ENCODE measurements at regions not wholly inside any gene's neighbourhood (a gene's known extent, or its start where the extent isn't known, plus 50 kb on each side); places are given as distances from the start of the nearest gene placed in this dataset.
A peak's percentile ranks its signal among the peaks of the same experiment; 100 is the strongest.
"Not testable (repeated sequence)": the region's sequence is repeated elsewhere in the genome, so short reads cannot be mapped to it uniquely, and the experiment has no call there.

GRCh38 chr1:65541865-65542264 is 121.4 kb downstream of the LEPR start:
- Histone ChIP-seq H3K4me1 (ENCODE audit: control insufficient read depth, insufficient read depth, low read length) (no peaks in the 10 kb centered on the region), H3K36me3 (ENCODE audit: control insufficient read depth, insufficient read depth, low read length) (no peaks in the 10 kb centered on the region), H3K9me3 (ENCODE audit: control insufficient read depth, insufficient read depth, low read length) (no peaks in the 10 kb centered on the region), H3K27me3 (ENCODE audit: control insufficient read depth, insufficient read depth, low read length) (no peaks in the 10 kb centered on the region), H3K4me3 (ENCODE audit: low read depth, low read length) (no peak overlapping the region), H3K27ac (ENCODE audit: low read depth, low read length) (no peak overlapping the region)
- DNase-seq (ENCODE audit: low read depth in 4 of 6, low spot score in 6 of 6), result peak in 1 of 6 donors; percentile 2

- not testable (repeated sequence) for DNase-seq (ENCODE audit: low read depth in 4 of 6, low spot score in 6 of 6); H3K27ac ChIP-seq (ENCODE audit: low read depth, low read length); H3K36me3 ChIP-seq (ENCODE audit: control insufficient read depth, insufficient read depth, low read length); H3K27me3 ChIP-seq (ENCODE audit: control insufficient read depth, insufficient read depth, low read length); H3K9me3 ChIP-seq (ENCODE audit: control insufficient read depth, insufficient read depth, low read length); H3K4me3 ChIP-seq (ENCODE audit: low read depth, low read length); H3K4me1 ChIP-seq (ENCODE audit: control insufficient read depth, insufficient read depth, low read length)
- WGBS (ENCODE audit: insufficient coverage), result no CpG with 5 or more reads among the region's 1 CpG
Measured at GRCh38 chr1:65542592-65542991, 122.1 kb downstream of the LEPR start.

GRCh38 chr1:65550306-65551010 is 130.0 kb downstream of the LEPR start:
- not testable (repeated sequence) for DNase-seq (ENCODE audit: low read depth in 4 of 6, low spot score in 6 of 6); H3K36me3 ChIP-seq (ENCODE audit: control insufficient read depth, insufficient read depth, low read length)

GRCh38 chr1:65552484-65552883 is 132.0 kb downstream of the LEPR start:
- H3K27ac ChIP-seq (ENCODE audit: low read depth, low read length); H3K4me1 ChIP-seq (ENCODE audit: control insufficient read depth, insufficient read depth, low read length); H3K27me3 ChIP-seq (ENCODE audit: control insufficient read depth, insufficient read depth, low read length); H3K36me3 ChIP-seq (ENCODE audit: control insufficient read depth, insufficient read depth, low read length); H3K9me3 ChIP-seq (ENCODE audit: control insufficient read depth, insufficient read depth, low read length); H3K4me3 ChIP-seq (ENCODE audit: low read depth, low read length); DNase-seq (ENCODE audit: low read depth in 4 of 6, low spot score in 6 of 6): not testable (repeated sequence)
- WGBS (ENCODE audit: insufficient coverage), result no CpG with 5 or more reads among the region's 2 CpGs

More at GRCh38 chr1:65550306-65551010, 130.0 kb downstream of the LEPR start:
- not testable (repeated sequence) for H3K9me3 ChIP-seq (ENCODE audit: control insufficient read depth, insufficient read depth, low read length); H3K4me1 ChIP-seq (ENCODE audit: control insufficient read depth, insufficient read depth, low read length); H3K27me3 ChIP-seq (ENCODE audit: control insufficient read depth, insufficient read depth, low read length); H3K27ac ChIP-seq (ENCODE audit: low read depth, low read length); H3K4me3 ChIP-seq (ENCODE audit: low read depth, low read length)
- 72% methylated on average over 21 of the region's 25 CpGs for WGBS (ENCODE audit: insufficient coverage)

GRCh38 chr1:65554086-65554764 is 133.8 kb downstream of the LEPR start:
- H3K4me3 ChIP-seq (ENCODE audit: low read depth, low read length); H3K9me3 ChIP-seq (ENCODE audit: control insufficient read depth, insufficient read depth, low read length); H3K4me1 ChIP-seq (ENCODE audit: control insufficient read depth, insufficient read depth, low read length); H3K27me3 ChIP-seq (ENCODE audit: control insufficient read depth, insufficient read depth, low read length); H3K27ac ChIP-seq (ENCODE audit: low read depth, low read length); H3K36me3 ChIP-seq (ENCODE audit: control insufficient read depth, insufficient read depth, low read length): not testable (repeated sequence)
- DNase-seq (ENCODE audit: low read depth in 4 of 6, low spot score in 6 of 6), result peak in 1 of 6 donors; percentile 2
- WGBS (ENCODE audit: insufficient coverage), result 50% methylated on average over 5 of the region's 6 CpGs

GRCh38 chr1:65554829-65555228 is 134.4 kb downstream of the LEPR start:
- Histone ChIP-seq H3K4me1 (ENCODE audit: control insufficient read depth, insufficient read depth, low read length) (no peaks in the 10 kb centered on the region), H3K27me3 (ENCODE audit: control insufficient read depth, insufficient read depth, low read length) (no peaks in the 10 kb centered on the region), H3K27ac (ENCODE audit: low read depth, low read length) (no peak overlapping the region), H3K9me3 (ENCODE audit: control insufficient read depth, insufficient read depth, low read length) (peaks cover 2% of the 10 kb centered on the region), H3K36me3 (ENCODE audit: control insufficient read depth, insufficient read depth, low read length) (no peaks in the 10 kb centered on the region), H3K4me3 (ENCODE audit: low read depth, low read length) (no peak overlapping the region)
- 76% methylated on average over 2 of the region's 8 CpGs for WGBS (ENCODE audit: insufficient coverage)
- no peak for DNase-seq (ENCODE audit: low read depth in 4 of 6, low spot score in 6 of 6)

GRCh38 chr1:65558215-65558614 is 137.7 kb downstream of the LEPR start:
- H3K4me1 ChIP-seq (ENCODE audit: control insufficient read depth, insufficient read depth, low read length), result no peaks in the 10 kb centered on the region
- H3K27me3 ChIP-seq (ENCODE audit: control insufficient read depth, insufficient read depth, low read length), result no peaks in the 10 kb centered on the region
- no peaks in the 10 kb centered on the region for H3K9me3 ChIP-seq (ENCODE audit: control insufficient read depth, insufficient read depth, low read length)
- H3K4me3 ChIP-seq (ENCODE audit: low read depth, low read length), result no peak overlapping the region
- DNase-seq (ENCODE audit: low read depth in 4 of 6, low spot score in 6 of 6), result no peak
- no peaks in the 10 kb centered on the region for H3K36me3 ChIP-seq (ENCODE audit: control insufficient read depth, insufficient read depth, low read length)
- no peak overlapping the region for H3K27ac ChIP-seq (ENCODE audit: low read depth, low read length)

GRCh38 chr1:65564493-65564892 is 144.0 kb downstream of the LEPR start:
- no peaks in the 10 kb centered on the region for H3K36me3 ChIP-seq (ENCODE audit: control insufficient read depth, insufficient read depth, low read length)
- H3K9me3 ChIP-seq (ENCODE audit: control insufficient read depth, insufficient read depth, low read length), result no peaks in the 10 kb centered on the region
- no peak overlapping the region for H3K4me3 ChIP-seq (ENCODE audit: low read depth, low read length)
- no peaks in the 10 kb centered on the region for H3K27me3 ChIP-seq (ENCODE audit: control insufficient read depth, insufficient read depth, low read length)
- H3K27ac ChIP-seq (ENCODE audit: low read depth, low read length), result no peak overlapping the region
- H3K4me1 ChIP-seq (ENCODE audit: control insufficient read depth, insufficient read depth, low read length), result no peaks in the 10 kb centered on the region
- WGBS (ENCODE audit: insufficient coverage), result no CpG with 5 or more reads among the region's 7 CpGs
- DNase-seq (ENCODE audit: low read depth in 4 of 6, low spot score in 6 of 6), result no peak

- Histone ChIP-seq H3K27me3 (ENCODE audit: control insufficient read depth, insufficient read depth, low read length) (no peaks in the 10 kb centered on the region), H3K27ac (ENCODE audit: low read depth, low read length) (no peak overlapping the region), H3K4me1 (ENCODE audit: control insufficient read depth, insufficient read depth, low read length) (no peaks in the 10 kb centered on the region), H3K9me3 (ENCODE audit: control insufficient read depth, insufficient read depth, low read length) (no peaks in the 10 kb centered on the region), H3K4me3 (ENCODE audit: low read depth, low read length) (no peak overlapping the region), H3K36me3 (ENCODE audit: control insufficient read depth, insufficient read depth, low read length) (no peaks in the 10 kb centered on the region)
- WGBS (ENCODE audit: insufficient coverage), result 83% methylated on average over 1 of the region's 3 CpGs
- DNase-seq (ENCODE audit: low read depth in 4 of 6, low spot score in 6 of 6), result no peak
Measured at GRCh38 chr1:65568285-65568684, 147.8 kb downstream of the LEPR start.

- Histone ChIP-seq H3K27ac (ENCODE audit: low read depth, low read length) (no peak overlapping the region), H3K4me1 (ENCODE audit: control insufficient read depth, insufficient read depth, low read length) (no peaks in the 10 kb centered on the region), H3K9me3 (ENCODE audit: control insufficient read depth, insufficient read depth, low read length) (no peaks in the 10 kb centered on the region), H3K36me3 (ENCODE audit: control insufficient read depth, insufficient read depth, low read length) (no peaks in the 10 kb centered on the region), H3K27me3 (ENCODE audit: control insufficient read depth, insufficient read depth, low read length) (no peaks in the 10 kb centered on the region), H3K4me3 (ENCODE audit: low read depth, low read length) (no peak overlapping the region)
- WGBS (ENCODE audit: insufficient coverage), result 60% methylated on average over 7 of the region's 10 CpGs
- no peak for DNase-seq (ENCODE audit: low read depth in 4 of 6, low spot score in 6 of 6)
Measured at GRCh38 chr1:65572701-65573421, 152.4 kb downstream of the LEPR start.

Data from spinal cord (tissue), 9 donors.